Dedifferentiated amniotic fluid mesenchymal stem cell (primary cell): ENCODE measurements at regions not wholly inside any gene's neighbourhood (a gene's known extent, or its start where the extent isn't known, plus 50 kb on each side); places are given as distances from the start of the nearest gene placed in this dataset.

ENCODE experiments used
- DNase-seq: peaks from one replicate; pipeline ENCODE4 v3.0.0-alpha.2; 2016; ENCODE audit errors: extremely low spot score

- DNase-seq, result no peak
Observed at GRCh38 chr5:68379275-68380036, 163.9 kb downstream of the PIK3R1 start.

- DNase-seq, result no peak
Observed at GRCh38 chr5:68380078-68380477, 164.5 kb downstream of the PIK3R1 start.

GRCh38 chr5:68381060-68381459 is 165.5 kb downstream of the PIK3R1 start:
- DNase-seq, result no peak

GRCh38 chr5:68381909-68382308 is 166.4 kb downstream of the PIK3R1 start:
- DNase-seq, result no peak

- no peak for DNase-seq
Observed at GRCh38 chr5:68382640-68383039, 167.1 kb downstream of the PIK3R1 start.

- no peak for DNase-seq
Observed at GRCh38 chr5:68383888-68384310, 168.3 kb downstream of the PIK3R1 start.

GRCh38 chr5:68384936-68385594 is 169.5 kb downstream of the PIK3R1 start:
- DNase-seq, result no peak

- DNase-seq, result no peak
Observed at GRCh38 chr5:68385936-68386335, 170.4 kb downstream of the PIK3R1 start.

- DNase-seq, result no peak
Observed at GRCh38 chr5:68387074-68387796, 171.7 kb downstream of the PIK3R1 start.

- DNase-seq, result no peak
Observed at GRCh38 chr5:68389618-68390017, 174.1 kb downstream of the PIK3R1 start.

- DNase-seq, result no peak
Observed at GRCh38 chr5:68392617-68393016, 177.1 kb downstream of the PIK3R1 start.

- DNase-seq, result no peak
Observed at GRCh38 chr5:68395302-68395701, 179.7 kb downstream of the PIK3R1 start.

GRCh38 chr5:68395926-68396511 is 180.5 kb downstream of the PIK3R1 start:
- no peak for DNase-seq

GRCh38 chr5:68396722-68397121 is 181.2 kb downstream of the PIK3R1 start:
- no peak for DNase-seq

- DNase-seq, result no peak
Observed at GRCh38 chr5:68398146-68398812, 182.7 kb downstream of the PIK3R1 start.

- DNase-seq, result no peak
Observed at GRCh38 chr5:68403301-68403700, 187.7 kb downstream of the PIK3R1 start.

- DNase-seq, result no peak
Observed at GRCh38 chr5:68404246-68404645, 188.7 kb downstream of the PIK3R1 start.

GRCh38 chr5:68405026-68405684 is 189.6 kb downstream of the PIK3R1 start:
- DNase-seq, result no peak

GRCh38 chr5:68405784-68406743 is 190.5 kb downstream of the PIK3R1 start:
- no peak for DNase-seq

GRCh38 chr5:68406767-68407241 is 191.2 kb downstream of the PIK3R1 start:
- no peak for DNase-seq
